Body of pancreas (tissue), 4 donors: ENCODE measurements at regions not wholly inside any gene's neighbourhood (a gene's known extent, or its start where the extent isn't known, plus 50 kb on each side); places are given as distances from the start of the nearest gene placed in this dataset.

ENCODE experiments used
- CTCF ChIP-seq, 7 experiments: fragments of 450-650 bp in 4 of 7; fragments of 200-600 bp in 3 of 7; sonication (generic) in 3 of 7; IDR thresholded peaks; one replicate each; pipeline ENCODE4 v1.5.1; 2016 to 2019; ENCODE audit warnings: antibody characterized with exemption in 7 of 7
- POLR2A ChIP-seq, 3 donors: fragments of 450-650 bp; IDR thresholded peaks; one replicate each; pipeline ENCODE4 v1.6.1; 2016; ENCODE audit warnings: antibody characterized with exemption in 3 of 3, mild to moderate bottlenecking in 2 of 3

- TF ChIP-seq CTCF (IDR thresholded peaks at IDR 0.05) (no peak), POLR2A (IDR thresholded peaks at IDR 0.05) (no peak)
Observed at GRCh38 chr4:129968366-129968765, 872.4 kb downstream of the C4orf33 start.
